ENCODE measurements at regions not wholly inside any gene's neighbourhood (a gene's known extent, or its start where the extent isn't known, plus 50 kb on each side); places are given as distances from the start of the nearest gene placed in this dataset.
"Not testable (repeated sequence)": the region's sequence is repeated elsewhere in the genome, so short reads cannot be mapped to it uniquely, and the experiment has no call there.

DNA sequence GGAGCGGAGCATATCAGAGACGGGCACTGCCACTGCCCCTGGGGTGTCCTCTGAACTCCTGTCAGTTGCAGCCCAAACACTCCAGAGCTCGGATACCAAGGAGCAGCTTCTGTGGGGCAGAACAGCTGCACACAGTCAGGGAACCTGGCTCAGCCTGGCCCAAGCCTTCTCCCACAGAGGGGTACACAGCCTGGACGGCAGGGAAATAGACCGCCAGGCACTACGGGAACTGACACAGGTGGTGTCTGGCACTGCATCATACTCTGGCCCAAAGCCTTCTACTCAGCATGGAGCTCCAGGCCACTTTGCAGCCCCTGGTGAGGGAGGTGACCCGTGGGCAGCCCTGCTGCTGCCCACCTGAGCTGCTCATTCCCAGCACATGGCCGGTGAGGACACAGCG is 204.5 kb downstream of the CEP170 start:
- H3K79me1 ChIP-seq (ENCODE audit: low read depth, low read length); H3K4me1 ChIP-seq (replicated peaks in 1 of 4; ENCODE audit: control insufficient read depth in 3 of 4, insufficient read depth in 4 of 4, low read length in 3 of 4); H2AK5ac ChIP-seq (ENCODE audit: low read depth, low read length); H3K27ac ChIP-seq (ENCODE audit: low read depth, low read length); H3K9ac ChIP-seq (replicated peaks in 1 of 4; ENCODE audit: extremely low read depth in 1 of 4, low read depth in 3 of 4, low read length in 3 of 4); H2BK5ac ChIP-seq (ENCODE audit: low read depth, low read length); H4K5ac ChIP-seq (ENCODE audit: insufficient read length, low read depth, low read length); POLR2A ChIA-PET (ENCODE audit: partially characterized antibody); H3K14ac ChIP-seq (ENCODE audit: insufficient read length); H3K56ac ChIP-seq (replicated peaks; ENCODE audit: insufficient read length, low read depth, low read length); H3K27me3 ChIP-seq (replicated peaks in 1 of 4; ENCODE audit: control insufficient read depth in 3 of 4, extremely low read depth in 1 of 4, insufficient read depth in 3 of 4, low read length in 3 of 4); H3K4me2 ChIP-seq (ENCODE audit: insufficient read depth in 1 of 2, low read depth in 2 of 2, low read length in 2 of 2); H2AFZ ChIP-seq (ENCODE audit: low read length); H3K4me3 ChIP-seq (ENCODE audit: extremely low read depth in 1 of 4, insufficient read depth in 2 of 4, low read depth in 3 of 4, low read length in 4 of 4); H3K9me3 ChIP-seq (ENCODE audit: insufficient read depth in 2 of 2, low read depth in 1 of 2, low read length in 1 of 2); FAIRE-seq; CTCF ChIA-PET (ENCODE audit: partially characterized antibody); H3K36me3 ChIP-seq (ENCODE audit: control insufficient read depth in 2 of 4, insufficient read depth in 4 of 4, low read length in 3 of 4); H2BK20ac ChIP-seq (ENCODE audit: low read length); DNase-seq (ENCODE audit: low read depth in 1 of 2, low spot score in 2 of 2); H4K20me1 ChIP-seq (replicated peaks in 1 of 2; ENCODE audit: control insufficient read depth in 1 of 2, insufficient read depth in 2 of 2, low read length in 2 of 2); H3K23me2 ChIP-seq (ENCODE audit: low read depth, low read length); H4K91ac ChIP-seq (replicated peaks; ENCODE audit: insufficient read length, low read length); H3K18ac ChIP-seq (ENCODE audit: extremely low read depth, low read length); H2BK12ac ChIP-seq (ENCODE audit: low read depth, low read length); H3K23ac ChIP-seq (ENCODE audit: insufficient read length); H4K8ac ChIP-seq (ENCODE audit: extremely low read depth, insufficient read depth, low read length); H3K4ac ChIP-seq (replicated peaks; ENCODE audit: insufficient read length, low read depth, low read length); H2BK15ac ChIP-seq (ENCODE audit: low read length); H2BK120ac ChIP-seq (replicated peaks; ENCODE audit: low read depth, low read length); H3K79me2 ChIP-seq (ENCODE audit: control insufficient read depth in 1 of 2, insufficient read depth in 2 of 2, low read length in 2 of 2): not testable (repeated sequence)
- 96% methylated on average over 5 of the region's 9 CpGs; no CpG with 5 or more reads in 1 of the 2 experiments for WGBS, 2 experiments (ENCODE audit: extremely low coverage in 1 of 2, insufficient coverage in 1 of 2, insufficient read length in 1 of 2, insufficient replicate concordance in 2 of 2, low coverage in 1 of 2, low lambda C conversion rate in 2 of 2, missing lambda C conversion rate in 1 of 2)

DNA sequence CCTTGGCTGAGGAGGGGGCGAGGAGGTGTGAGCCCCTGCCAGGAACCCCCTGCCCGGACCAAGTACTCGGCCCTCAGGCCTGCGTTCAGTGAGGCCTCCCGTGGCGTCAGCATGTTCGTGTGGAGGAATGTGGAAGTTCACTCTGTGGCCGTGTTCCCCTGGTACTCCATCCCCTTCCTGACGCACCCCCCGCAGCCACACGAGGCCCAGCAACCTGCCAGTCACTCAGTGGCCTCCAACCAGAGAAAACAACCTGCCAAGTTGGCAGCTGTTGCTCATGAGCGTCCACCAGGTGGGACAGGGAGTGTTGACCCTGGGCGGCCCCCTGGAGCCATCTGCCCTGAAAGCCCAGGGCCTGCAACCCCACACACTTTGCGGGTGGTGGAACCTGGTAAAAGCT is 205.4 kb downstream of the CEP170 start:
- not testable (repeated sequence) for H2AFZ ChIP-seq (ENCODE audit: low read length); H3K27ac ChIP-seq (ENCODE audit: low read depth, low read length)

More for the DNA sequence above, 205.4 kb downstream of the CEP170 start:
- H3K14ac ChIP-seq (ENCODE audit: insufficient read length); H2BK120ac ChIP-seq (replicated peaks; ENCODE audit: low read depth, low read length); H3K4ac ChIP-seq (replicated peaks; ENCODE audit: insufficient read length, low read depth, low read length); H4K8ac ChIP-seq (ENCODE audit: extremely low read depth, insufficient read depth, low read length); H3K18ac ChIP-seq (ENCODE audit: extremely low read depth, low read length); H2BK5ac ChIP-seq (ENCODE audit: low read depth, low read length); H3K23me2 ChIP-seq (ENCODE audit: low read depth, low read length); DNase-seq (ENCODE audit: low read depth in 1 of 2, low spot score in 2 of 2); H4K91ac ChIP-seq (replicated peaks; ENCODE audit: insufficient read length, low read length); H3K4me3 ChIP-seq (ENCODE audit: extremely low read depth in 1 of 4, insufficient read depth in 2 of 4, low read depth in 3 of 4, low read length in 4 of 4); H3K4me2 ChIP-seq (ENCODE audit: insufficient read depth in 1 of 2, low read depth in 2 of 2, low read length in 2 of 2); H3K79me2 ChIP-seq (ENCODE audit: control insufficient read depth in 1 of 2, insufficient read depth in 2 of 2, low read length in 2 of 2); POLR2A ChIA-PET (ENCODE audit: partially characterized antibody); H3K23ac ChIP-seq (ENCODE audit: insufficient read length); H3K9me3 ChIP-seq (ENCODE audit: insufficient read depth in 2 of 2, low read depth in 1 of 2, low read length in 1 of 2); H3K36me3 ChIP-seq (ENCODE audit: control insufficient read depth in 2 of 4, insufficient read depth in 4 of 4, low read length in 3 of 4); H2BK12ac ChIP-seq (ENCODE audit: low read depth, low read length); H2BK20ac ChIP-seq (ENCODE audit: low read length); H2BK15ac ChIP-seq (ENCODE audit: low read length); CTCF ChIA-PET (ENCODE audit: partially characterized antibody); H4K20me1 ChIP-seq (replicated peaks in 1 of 2; ENCODE audit: control insufficient read depth in 1 of 2, insufficient read depth in 2 of 2, low read length in 2 of 2); H3K79me1 ChIP-seq (ENCODE audit: low read depth, low read length); H2AK5ac ChIP-seq (ENCODE audit: low read depth, low read length); H3K4me1 ChIP-seq (replicated peaks in 1 of 4; ENCODE audit: control insufficient read depth in 3 of 4, insufficient read depth in 4 of 4, low read length in 3 of 4); H3K9ac ChIP-seq (replicated peaks in 1 of 4; ENCODE audit: extremely low read depth in 1 of 4, low read depth in 3 of 4, low read length in 3 of 4); H3K56ac ChIP-seq (replicated peaks; ENCODE audit: insufficient read length, low read depth, low read length); H3K27me3 ChIP-seq (replicated peaks in 1 of 4; ENCODE audit: control insufficient read depth in 3 of 4, extremely low read depth in 1 of 4, insufficient read depth in 3 of 4, low read length in 3 of 4); H4K5ac ChIP-seq (ENCODE audit: insufficient read length, low read depth, low read length); FAIRE-seq: not testable (repeated sequence)
- 84% methylated on average over 6 of the region's 14 CpGs; no CpG with 5 or more reads in 1 of the 2 experiments for WGBS, 2 experiments (ENCODE audit: extremely low coverage in 1 of 2, insufficient coverage in 1 of 2, insufficient read length in 1 of 2, insufficient replicate concordance in 2 of 2, low coverage in 1 of 2, low lambda C conversion rate in 2 of 2, missing lambda C conversion rate in 1 of 2)
